ENCODE measurements at regions not wholly inside any gene's neighbourhood (a gene's known extent, or its start where the extent isn't known, plus 50 kb on each side); places are given as distances from the start of the nearest gene placed in this dataset.
A peak's percentile ranks its signal among the peaks of the same experiment; 100 is the strongest.
"Not testable (repeated sequence)": the region's sequence is repeated elsewhere in the genome, so short reads cannot be mapped to it uniquely, and the experiment has no call there.

DNA sequence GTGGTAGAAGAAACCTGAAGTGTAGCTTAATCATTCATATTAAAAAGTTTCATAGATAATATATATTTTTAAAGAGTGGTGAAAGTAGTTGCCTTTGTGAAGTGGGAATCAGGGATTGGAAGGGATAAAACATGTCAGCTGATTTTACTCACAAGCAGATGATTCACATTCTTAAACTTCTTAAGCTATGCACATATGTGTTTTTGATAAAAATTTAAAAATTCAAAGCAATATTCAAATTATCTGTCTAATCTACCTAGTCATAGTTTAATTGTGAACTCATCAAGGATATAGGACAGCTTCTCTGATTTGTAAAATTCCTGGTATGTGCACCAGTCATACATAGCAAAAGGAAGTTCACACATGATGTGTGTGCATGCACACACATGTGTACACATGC is 520.6 kb upstream of the PITX2 start:
- H2AFZ ChIP-seq (ENCODE audit: low read length), result no peak overlapping the region
- no peaks in the 10 kb centered on the region for H4K20me1 ChIP-seq (ENCODE audit: insufficient read depth, low read length)
- H3K27ac ChIP-seq (ENCODE audit: low read depth, low read length), result no peak overlapping the region
- no peak for TF ChIP-seq CTCF (IDR thresholded peaks at IDR 0.05; ENCODE audit: extremely low read depth, low read depth, low read length)
- DNase-seq (ENCODE audit: insufficient read length, low spot score, missing footprints), result no peak
- H3K36me3 ChIP-seq (ENCODE audit: insufficient read depth, low read length), result no peaks in the 10 kb centered on the region
- no peaks in the 10 kb centered on the region for H3K9me3 ChIP-seq (ENCODE audit: low read depth, low read length)
- H3K79me2 ChIP-seq (ENCODE audit: insufficient read depth, low read length), result no peaks in the 10 kb centered on the region
- no peak overlapping the region for H3K4me3 ChIP-seq (ENCODE audit: insufficient read depth, low read length)
- no peaks in the 10 kb centered on the region for H3K27me3 ChIP-seq (ENCODE audit: insufficient read depth, low read length)
- H3K4me1 ChIP-seq (ENCODE audit: insufficient read depth, low read length), result no peaks in the 10 kb centered on the region
- no peak overlapping the region for H3K4me2 ChIP-seq (ENCODE audit: insufficient read depth, low read length)

DNA sequence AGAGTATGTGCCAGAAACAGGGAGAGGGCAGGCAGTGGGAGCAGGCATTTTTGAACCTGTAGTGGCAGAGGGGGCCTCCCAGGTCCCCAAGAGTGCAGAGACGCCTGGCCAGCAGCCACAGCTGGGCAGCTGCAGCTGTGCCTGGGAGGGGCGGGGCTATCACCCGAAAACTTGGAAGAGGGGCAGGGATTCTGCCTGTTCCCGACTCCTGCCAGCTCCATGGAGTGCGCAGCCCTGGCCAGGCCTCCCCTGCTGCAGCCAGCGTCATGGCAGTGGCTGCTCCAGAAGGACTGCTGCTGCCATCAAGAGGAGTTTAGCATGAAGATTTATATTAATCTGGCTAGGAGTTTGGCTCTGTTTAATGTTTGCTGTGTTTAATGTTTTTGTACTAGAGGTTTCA is 532.1 kb upstream of the PITX2 start:
- no peak overlapping the region for H3K4me2 ChIP-seq (ENCODE audit: insufficient read depth, low read length)

DNA sequence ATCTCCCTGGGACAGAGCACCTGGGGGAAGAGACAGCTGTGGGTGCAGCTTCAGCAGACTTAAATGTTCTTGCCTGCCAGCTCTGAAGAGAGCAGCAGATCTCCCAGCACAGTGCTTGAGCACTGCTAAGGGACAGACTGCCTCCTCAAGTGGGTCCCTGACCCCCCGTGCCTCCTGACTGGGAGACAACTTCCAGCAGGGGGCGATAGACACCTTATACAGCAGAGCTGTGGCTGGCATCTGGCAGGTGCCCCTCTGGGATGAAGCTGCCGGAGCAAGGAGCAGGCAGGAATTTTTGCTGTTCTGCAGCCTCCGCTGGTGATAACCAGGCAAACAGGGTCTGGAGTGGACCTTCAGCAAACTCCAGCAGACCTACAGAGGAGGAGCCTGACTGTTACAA is 541.7 kb upstream of the PITX2 start:
- H3K9me3 ChIP-seq (ENCODE audit: low read depth, low read length); H2AFZ ChIP-seq (ENCODE audit: low read length); H3K4me1 ChIP-seq (ENCODE audit: insufficient read depth, low read length); H3K4me2 ChIP-seq (ENCODE audit: insufficient read depth, low read length); H3K27me3 ChIP-seq (ENCODE audit: insufficient read depth, low read length); H3K79me2 ChIP-seq (ENCODE audit: insufficient read depth, low read length); H4K20me1 ChIP-seq (ENCODE audit: insufficient read depth, low read length); DNase-seq (ENCODE audit: insufficient read length, low spot score, missing footprints); H3K27ac ChIP-seq (ENCODE audit: low read depth, low read length); H3K4me3 ChIP-seq (ENCODE audit: insufficient read depth, low read length); H3K36me3 ChIP-seq (ENCODE audit: insufficient read depth, low read length): not testable (repeated sequence)
- TF ChIP-seq CTCF (IDR thresholded peaks at IDR 0.05; ENCODE audit: extremely low read depth, low read depth, low read length), result peak; percentile 26

More for the DNA sequence above, 532.1 kb upstream of the PITX2 start:
- Histone ChIP-seq H3K27ac (ENCODE audit: low read depth, low read length) (no peak overlapping the region), H3K4me3 (ENCODE audit: insufficient read depth, low read length) (no peak overlapping the region), H2AFZ (ENCODE audit: low read length) (no peak overlapping the region), H3K9me3 (ENCODE audit: low read depth, low read length) (no peaks in the 10 kb centered on the region), H3K4me1 (ENCODE audit: insufficient read depth, low read length) (no peaks in the 10 kb centered on the region), H3K27me3 (ENCODE audit: insufficient read depth, low read length) (no peaks in the 10 kb centered on the region), H3K79me2 (ENCODE audit: insufficient read depth, low read length) (no peaks in the 10 kb centered on the region), H4K20me1 (ENCODE audit: insufficient read depth, low read length) (no peaks in the 10 kb centered on the region), H3K36me3 (ENCODE audit: insufficient read depth, low read length) (no peaks in the 10 kb centered on the region)
- TF ChIP-seq CTCF (IDR thresholded peaks at IDR 0.05; ENCODE audit: extremely low read depth, low read depth, low read length), result no peak
- DNase-seq (ENCODE audit: insufficient read length, low spot score, missing footprints), result no peak

DNA sequence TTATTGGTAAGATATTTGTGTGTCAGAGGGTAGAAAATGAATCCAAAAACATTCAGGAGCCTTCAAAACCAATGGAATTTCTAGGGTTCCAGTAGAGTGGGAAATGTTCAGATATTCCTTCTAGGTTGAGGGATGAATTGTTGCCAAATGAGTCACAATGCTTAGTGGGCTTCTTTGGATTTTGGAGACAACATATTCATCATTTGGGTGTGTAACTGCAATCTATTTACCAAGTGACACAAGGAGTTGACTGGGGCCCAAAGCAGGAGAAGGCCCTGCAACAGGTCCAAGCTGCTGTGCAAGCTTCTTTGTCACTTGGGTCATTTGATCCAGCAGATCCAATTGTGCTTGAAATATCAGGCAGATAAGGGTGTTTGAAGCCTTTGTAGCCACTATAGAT is 551.5 kb upstream of the PITX2 start:
- H2AFZ ChIP-seq (ENCODE audit: low read length), result no peak overlapping the region
- H3K27ac ChIP-seq (ENCODE audit: low read depth, low read length), result no peak overlapping the region
- H3K4me3 ChIP-seq (ENCODE audit: insufficient read depth, low read length), result no peak overlapping the region
- no peaks in the 10 kb centered on the region for H3K4me1 ChIP-seq (ENCODE audit: insufficient read depth, low read length)
- no peak for DNase-seq (ENCODE audit: insufficient read length, low spot score, missing footprints)
- no peak overlapping the region for H3K4me2 ChIP-seq (ENCODE audit: insufficient read depth, low read length)
- no peaks in the 10 kb centered on the region for H3K79me2 ChIP-seq (ENCODE audit: insufficient read depth, low read length)
- no peaks in the 10 kb centered on the region for H3K36me3 ChIP-seq (ENCODE audit: insufficient read depth, low read length)
- no peaks in the 10 kb centered on the region for H3K27me3 ChIP-seq (ENCODE audit: insufficient read depth, low read length)
- H3K9me3 ChIP-seq (ENCODE audit: low read depth, low read length), result no peaks in the 10 kb centered on the region
- no peak for TF ChIP-seq CTCF (IDR thresholded peaks at IDR 0.05; ENCODE audit: extremely low read depth, low read depth, low read length)
- H4K20me1 ChIP-seq (ENCODE audit: insufficient read depth, low read length), result no peaks in the 10 kb centered on the region

Measured in osteoblast (primary cell).